RPMI7951 (cell line): ENCODE measurements at regions not wholly inside any gene's neighbourhood (a gene's known extent, or its start where the extent isn't known, plus 50 kb on each side); places are given as distances from the start of the nearest gene placed in this dataset.

Experiments used
- DNase-seq: peaks from one replicate; pipeline ENCODE4 v3.0.0-alpha.2; 2012; ENCODE audit warnings: low read depth

GRCh38 chr12:98425859-98426258, 89.5 kb upstream of the TMPO start:
- no peak for DNase-seq

GRCh38 chr12:98431089-98431488, 84.3 kb upstream of the TMPO start:
- no peak for DNase-seq

GRCh38 chr12:98437166-98437565, 78.2 kb upstream of the TMPO start:
- DNase-seq = no peak

GRCh38 chr12:98437806-98438595, 77.4 kb upstream of the TMPO start:
- no peak for DNase-seq

GRCh38 chr12:98438656-98439230, 76.6 kb upstream of the TMPO start:
- DNase-seq = no peak

GRCh38 chr12:98439471-98439951, 75.9 kb upstream of the TMPO start:
- peak; percentile 19 for DNase-seq

- DNase-seq = peak; percentile 82
These were observed 75.3 kb upstream of the TMPO start for GRCh38 chr12:98439981-98440581.

- no peak for DNase-seq
These were observed 69.3 kb upstream of the TMPO start for GRCh38 chr12:98446060-98446459.

- no peak for DNase-seq
These were observed 68.7 kb upstream of the TMPO start for GRCh38 chr12:98446682-98447081.

GRCh38 chr12:98449584-98449983, 65.8 kb upstream of the TMPO start:
- DNase-seq = no peak

GRCh38 chr12:98453070-98453469, 62.3 kb upstream of the TMPO start:
- DNase-seq = no peak

GRCh38 chr12:98453492-98453891, 61.9 kb upstream of the TMPO start:
- DNase-seq = no peak

- DNase-seq = no peak
These were observed 59.3 kb upstream of the TMPO start for GRCh38 chr12:98456041-98456440.

GRCh38 chr12:98456576-98457573, 58.5 kb upstream of the TMPO start:
- DNase-seq = peak; percentile 60

GRCh38 chr12:98464190-98464589, 51.2 kb upstream of the TMPO start:
- DNase-seq = no peak

GRCh38 chr12:98465505-98465904, 49.9 kb upstream of the TMPO start:
- DNase-seq = no peak
